GM19468 (cell line): ENCODE measurements at regions not wholly inside any gene's neighbourhood (a gene's known extent, or its start where the extent isn't known, plus 50 kb on each side); places are given as distances from the start of the nearest gene placed in this dataset.
"Not testable (repeated sequence)": the region's sequence is repeated elsewhere in the genome, so short reads cannot be mapped to it uniquely, and the experiment has no call there.

Experiments used
- ATAC-seq: cut with Tn5 transposase; IDR thresholded peaks from one replicate; pipeline ENCODE4 v1.9.1; 2021; ENCODE audit warnings: mild to moderate bottlenecking, moderate library complexity, moderate number of reproducible peaks; ENCODE audit not compliant: unreplicated experiment; ENCODE audit errors: extremely low read depth

DNA sequence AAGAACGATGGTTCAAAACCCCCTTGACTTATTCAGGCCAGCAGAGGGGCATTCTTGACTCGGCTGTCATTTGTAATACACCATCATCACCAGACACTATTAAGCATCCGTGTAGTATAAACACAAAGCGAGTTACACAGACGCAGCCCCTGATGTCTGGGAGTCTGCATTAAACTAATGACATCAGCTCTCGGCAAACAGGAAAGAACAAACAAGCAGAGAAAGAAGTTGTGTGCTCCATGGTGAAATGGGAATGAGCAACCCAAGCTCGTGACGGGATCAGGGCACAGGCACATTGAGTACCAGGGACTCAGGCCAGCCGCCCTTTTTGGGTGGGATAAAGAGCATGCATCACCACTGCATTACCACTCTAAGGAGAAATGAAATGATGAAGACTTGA lies 460.1 kb downstream of the MED13L start:
- ATAC-seq, result no peak

DNA sequence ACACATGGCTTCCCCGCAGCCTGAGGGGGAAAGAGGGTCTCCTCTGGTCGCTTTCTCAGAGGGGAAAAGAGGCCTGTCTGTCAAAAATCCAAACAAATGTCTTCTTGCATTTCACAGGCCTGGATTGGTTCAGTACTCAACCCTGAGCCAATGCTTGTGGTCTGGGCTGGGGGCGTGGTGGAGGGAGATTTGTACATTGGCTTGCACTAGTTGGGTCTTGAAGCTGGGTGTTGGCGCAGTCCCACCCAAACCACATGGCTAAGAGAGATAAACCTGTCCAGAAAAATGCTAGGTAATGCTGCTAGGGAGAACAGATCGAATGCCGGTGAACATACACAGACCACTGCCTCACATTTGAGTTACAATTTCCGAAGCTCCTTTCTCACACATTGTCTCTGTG lies 461.6 kb downstream of the MED13L start:
- no peak for ATAC-seq

DNA sequence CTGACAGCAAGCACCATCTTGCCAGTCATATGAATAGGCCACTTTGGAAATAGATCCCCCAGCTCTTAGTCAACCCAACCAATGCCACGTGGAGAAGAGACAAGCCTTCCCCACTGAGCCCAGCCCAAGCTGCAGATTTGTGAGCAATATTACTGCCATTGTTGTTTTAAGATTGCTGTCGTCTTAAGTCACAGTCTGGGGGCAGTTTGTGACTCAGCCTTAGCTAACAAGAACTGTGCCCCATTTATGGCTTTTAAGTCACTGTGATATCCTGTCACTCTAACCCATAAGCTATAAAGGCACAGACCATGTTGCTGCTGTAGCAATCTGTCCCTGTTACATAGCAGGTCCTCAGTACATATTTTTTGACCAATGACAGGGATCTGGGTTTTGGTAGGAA lies 464.2 kb downstream of the MED13L start:
- no peak for ATAC-seq

- ATAC-seq, result no peak
These were observed 465.6 kb downstream of the MED13L start for GRCh38 chr12:115811929-115812328.

DNA sequence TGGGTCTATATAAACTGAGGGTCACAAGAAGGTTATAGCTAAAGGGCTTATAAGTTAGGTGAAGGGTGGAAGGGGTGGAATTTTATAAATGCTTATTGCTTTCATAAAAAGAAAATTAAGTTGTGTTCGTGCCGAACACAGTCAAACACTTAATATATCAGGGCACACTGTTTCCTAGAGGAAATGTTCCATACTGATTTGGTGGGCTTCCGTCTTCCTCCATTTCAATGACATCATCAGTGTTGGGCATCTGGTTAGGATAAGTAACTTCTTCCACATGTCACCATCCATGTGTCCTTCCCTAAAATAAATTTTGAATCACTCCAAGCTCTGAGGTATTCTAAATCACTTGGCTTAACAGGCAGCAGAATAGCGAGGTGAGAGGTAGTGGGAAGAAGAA lies 466.4 kb downstream of the MED13L start:
- no peak for ATAC-seq

DNA sequence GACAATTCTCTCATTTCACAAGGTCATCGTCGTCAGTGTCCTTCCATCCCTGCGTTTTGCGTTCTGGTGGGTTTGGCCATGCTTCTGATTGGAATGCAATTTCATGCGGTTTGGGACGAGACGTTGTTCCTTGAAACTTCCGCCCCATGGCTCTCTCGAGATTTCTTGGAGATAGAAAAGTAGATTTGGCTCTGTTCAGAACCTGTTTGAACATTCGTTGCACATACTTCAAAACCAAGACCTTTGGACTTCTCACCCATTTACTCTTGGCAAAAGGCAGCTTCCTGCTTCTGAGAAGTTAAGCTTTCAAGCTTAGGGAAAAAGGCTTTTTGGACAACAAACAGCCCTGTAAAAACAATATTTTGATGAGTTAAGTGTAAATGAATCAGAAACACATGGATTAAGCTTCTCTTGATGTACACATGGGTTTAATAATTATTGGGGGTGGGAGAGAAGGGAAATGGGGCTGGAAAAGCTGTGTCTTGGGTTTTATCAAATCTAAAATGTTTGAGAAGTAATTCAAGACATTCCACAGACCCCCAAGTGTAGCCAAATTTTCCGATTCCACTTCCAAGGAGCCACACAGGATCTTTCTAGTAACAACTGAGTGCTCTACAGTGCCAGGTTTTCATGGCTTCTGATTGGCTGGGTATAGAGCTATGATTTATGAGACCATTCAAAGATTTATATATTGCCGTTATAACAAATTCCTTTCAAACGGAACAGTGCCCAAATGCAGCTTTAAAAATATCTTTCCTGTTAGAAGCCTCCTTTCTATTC lies 467.2 kb downstream of the MED13L start:
- no peak for ATAC-seq

DNA sequence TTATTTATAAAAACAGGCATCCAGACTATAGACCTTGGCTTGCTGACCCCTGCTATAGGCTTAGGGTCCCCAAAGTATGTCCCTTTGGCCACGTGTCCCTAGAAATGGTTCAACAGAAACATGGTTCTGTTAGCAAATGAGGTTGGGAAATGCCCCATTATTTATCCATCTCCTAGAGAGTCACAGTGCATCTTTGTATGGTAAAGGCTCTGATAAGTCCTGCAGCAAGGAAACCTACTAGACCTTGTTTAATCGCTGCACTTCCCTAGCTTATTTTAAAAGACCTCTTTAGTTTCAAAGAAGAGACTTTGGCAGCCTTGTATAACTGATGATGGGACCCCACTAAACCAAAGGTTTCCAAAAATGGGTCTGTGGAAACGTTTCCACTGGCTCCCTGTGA lies 471.5 kb downstream of the MED13L start:
- ATAC-seq, result no peak

GRCh38 chr12:115802767-115803166 lies 474.7 kb downstream of the MED13L start:
- no peak for ATAC-seq

- no peak for ATAC-seq
These were observed 475.6 kb downstream of the MED13L start for GRCh38 chr12:115801871-115802270.

DNA sequence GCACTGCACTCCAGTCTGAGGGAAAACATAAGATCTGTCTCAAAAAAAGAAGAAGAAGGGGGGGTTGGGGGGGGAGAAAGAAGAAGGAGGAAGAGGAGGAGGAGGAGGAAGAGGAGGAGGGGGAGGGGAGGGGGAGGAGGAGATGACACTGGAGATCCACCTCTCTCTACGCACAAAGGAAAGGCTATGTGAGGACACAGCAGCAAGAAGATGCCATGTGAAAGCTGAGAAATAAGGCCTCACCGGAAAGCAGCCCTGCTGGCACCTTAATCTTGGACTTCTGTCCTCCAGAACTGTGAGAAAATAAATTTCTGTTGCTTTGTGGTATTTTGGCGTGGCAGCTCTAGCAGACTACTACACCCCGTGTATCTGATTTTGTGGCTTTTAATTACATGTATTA lies 477.9 kb downstream of the MED13L start:
- no peak for ATAC-seq

DNA sequence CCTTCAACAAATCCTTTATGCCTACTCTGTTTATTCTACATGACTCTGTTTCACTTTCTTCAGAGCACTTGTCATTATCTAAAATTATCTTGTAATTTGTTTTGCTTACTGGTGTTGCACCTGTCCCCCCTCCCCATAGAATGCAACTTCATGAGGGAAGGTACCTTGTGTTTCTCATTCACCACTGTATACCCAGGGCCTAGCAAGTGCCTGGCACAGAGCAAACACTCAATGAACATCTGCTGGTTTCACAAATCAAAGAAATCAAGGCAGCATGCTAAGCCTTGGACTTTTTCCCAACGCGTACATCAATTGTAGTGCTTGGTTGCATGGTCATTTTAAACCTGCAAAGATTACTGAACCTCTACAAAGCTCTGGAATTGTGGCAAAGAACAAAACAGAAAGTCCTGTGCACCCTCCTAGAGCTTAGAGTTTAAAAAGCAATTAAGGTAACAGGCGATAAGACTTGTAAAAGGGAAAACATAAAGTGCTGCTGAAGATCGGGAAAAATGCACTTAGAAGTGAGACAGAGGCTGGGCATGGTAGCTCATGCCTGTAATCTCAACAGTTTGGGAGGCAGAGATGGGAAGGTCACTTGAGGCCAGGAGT lies 479.1 kb downstream of the MED13L start:
- no peak for ATAC-seq

DNA sequence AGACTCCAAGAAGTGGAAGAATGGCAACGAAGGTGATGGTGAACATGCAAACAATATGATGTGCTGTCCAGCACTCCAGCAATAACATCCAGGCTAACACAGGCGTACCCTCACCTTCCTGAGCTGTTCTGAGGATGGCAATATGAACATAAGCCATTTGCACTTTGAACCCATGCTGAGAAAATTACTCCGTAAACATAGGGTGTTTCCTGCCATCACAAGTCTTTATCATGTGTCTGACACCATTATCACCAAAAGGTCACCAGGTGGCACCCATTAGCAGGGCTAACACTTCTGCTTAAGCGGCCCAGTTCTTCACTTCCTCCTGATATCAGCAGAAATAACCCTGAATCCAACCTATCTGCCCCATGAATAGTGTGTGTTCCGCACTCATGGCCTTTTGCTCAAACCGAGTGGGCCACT lies 482.8 kb downstream of the MED13L start:
- ATAC-seq, result no peak

DNA sequence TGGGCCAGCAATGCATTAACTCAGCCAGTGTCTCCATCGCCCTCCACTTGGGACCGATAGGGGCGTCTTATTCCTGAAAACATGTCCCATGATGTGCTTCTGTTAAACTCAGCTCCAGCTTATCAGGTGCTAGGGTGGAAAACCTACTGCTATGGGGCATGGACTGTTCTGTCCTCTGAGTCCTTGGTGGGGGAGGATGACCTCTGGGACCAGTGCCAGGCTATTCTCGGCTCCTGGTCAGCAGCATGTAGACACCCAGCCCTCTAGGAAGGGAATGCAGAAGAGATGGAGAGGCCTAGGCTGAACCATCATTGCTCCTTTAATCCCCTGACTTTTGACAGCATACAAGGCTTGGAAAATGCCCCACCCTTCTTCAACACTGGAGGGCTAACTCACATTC lies 486.2 kb downstream of the MED13L start:
- ATAC-seq, result no peak

- ATAC-seq, result no peak
These were observed 487.0 kb downstream of the MED13L start for GRCh38 chr12:115790526-115790925.

- ATAC-seq, result not testable (repeated sequence)
These were observed 491.0 kb downstream of the MED13L start for GRCh38 chr12:115786490-115786889.

DNA sequence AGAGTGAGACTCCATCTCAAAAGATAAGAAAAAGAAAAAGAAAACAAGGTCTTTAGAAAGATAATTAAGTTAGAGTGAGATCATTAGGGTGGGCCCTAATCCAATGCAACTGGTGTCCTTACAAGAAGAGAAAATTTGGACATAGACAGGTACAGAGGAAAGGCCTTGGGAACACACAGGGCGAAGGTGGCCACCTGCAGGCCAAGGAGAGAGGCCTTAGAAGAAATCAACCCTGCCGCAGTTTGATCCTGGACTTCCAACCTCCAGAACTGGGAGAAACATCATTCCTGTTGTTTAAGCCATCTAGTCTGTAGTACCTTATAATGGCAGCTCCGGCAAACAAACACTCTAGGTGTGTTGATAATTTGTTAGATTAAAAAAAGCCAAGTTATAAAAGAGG lies 491.9 kb downstream of the MED13L start:
- no peak for ATAC-seq

GRCh38 chr12:115776399-115776798 lies 501.1 kb downstream of the MED13L start:
- no peak for ATAC-seq

- no peak for ATAC-seq
These were observed 503.2 kb downstream of the MED13L start for GRCh38 chr12:115774148-115774895.

DNA sequence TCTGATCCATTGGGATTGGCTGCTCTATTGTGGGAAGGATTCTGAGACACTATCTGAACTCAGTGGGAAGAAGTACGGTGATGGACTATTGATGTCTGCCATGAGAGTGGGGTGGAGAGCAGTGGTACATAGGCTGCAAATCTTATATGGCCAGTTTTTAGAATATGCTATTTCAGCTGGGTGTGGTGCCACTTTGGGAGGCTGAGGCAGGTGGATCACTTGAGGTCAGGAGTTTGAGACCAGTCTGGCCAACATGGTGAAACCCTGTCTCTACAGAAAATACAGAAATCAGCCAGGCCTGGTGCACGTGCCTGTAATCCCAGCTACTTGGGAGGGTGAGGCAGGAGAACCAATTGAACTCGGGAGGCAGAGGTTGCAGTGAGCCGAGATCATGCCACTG lies 505.9 kb downstream of the MED13L start:
- ATAC-seq, result no peak

- ATAC-seq, result no peak
These were observed 506.4 kb downstream of the MED13L start for GRCh38 chr12:115771065-115771464.

DNA sequence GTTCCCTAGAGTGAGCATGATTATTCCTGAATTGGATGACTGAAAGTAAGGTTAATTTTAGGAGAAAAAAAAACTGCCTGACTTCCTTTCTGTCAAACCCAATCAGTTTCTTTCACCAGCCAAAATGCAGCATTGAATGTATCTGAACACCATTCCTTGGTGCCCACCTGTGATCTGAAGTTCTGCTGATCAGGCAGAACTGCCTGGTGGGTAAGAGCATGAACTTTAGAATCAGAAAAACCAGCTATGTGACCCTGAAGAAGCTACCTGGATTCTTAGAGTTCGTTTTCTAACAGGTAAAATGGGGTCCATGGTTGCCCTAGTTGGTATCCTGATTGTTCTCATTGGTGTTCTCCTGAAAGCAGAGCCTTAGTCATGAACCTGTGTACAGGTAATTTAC lies 506.9 kb downstream of the MED13L start:
- no peak for ATAC-seq
